ENCODE measurements at regions not wholly inside any gene's neighbourhood (a gene's known extent, or its start where the extent isn't known, plus 50 kb on each side); places are given as distances from the start of the nearest gene placed in this dataset.

- TF ChIP-seq CTCF (IDR thresholded peaks at IDR 0.05) (no peak), CBFB (CRISPR knock-in tag; IDR thresholded peaks at IDR 0.05; ENCODE audit: low read depth) (no peak), NR3C1 (CRISPR knock-in tag; conservative IDR thresholded peaks at IDR 0.05; ENCODE audit: low read depth) (no peak), ZBTB43 (CRISPR knock-in tag; IDR thresholded peaks at IDR 0.05) (no peak), STAT6 (CRISPR knock-in tag; conservative IDR thresholded peaks at IDR 0.05; ENCODE audit: low read depth) (no peak), NFATC4 (CRISPR knock-in tag; IDR thresholded peaks at IDR 0.05) (no peak), NR1H2 (CRISPR knock-in tag; IDR thresholded peaks at IDR 0.05) (no peak), MAX (CRISPR knock-in tag; IDR thresholded peaks at IDR 0.05) (no peak), ZBTB21 (CRISPR knock-in tag; IDR thresholded peaks at IDR 0.05; ENCODE audit: borderline replicate concordance) (no peak), NFYB (CRISPR knock-in tag; conservative IDR thresholded peaks at IDR 0.05; ENCODE audit: low read depth) (no peak), CREM (CRISPR knock-in tag; IDR thresholded peaks at IDR 0.05) (no peak), ZNF281 (CRISPR knock-in tag; IDR thresholded peaks at IDR 0.05) (no peak), ZNF232 (CRISPR knock-in tag; IDR thresholded peaks at IDR 0.05) (no peak), JUN (CRISPR knock-in tag; IDR thresholded peaks at IDR 0.05) (no peak)
These were observed 72.8 kb upstream of the TMEFF2 start for GRCh38 chr2:192267484-192267883.

Measured in WTC11 (cell line).